NCI-H2107 (cell line): ENCODE measurements at regions not wholly inside any gene's neighbourhood (a gene's known extent, or its start where the extent isn't known, plus 50 kb on each side); places are given as distances from the start of the nearest gene placed in this dataset.
"Not testable (repeated sequence)": the region's sequence is repeated elsewhere in the genome, so short reads cannot be mapped to it uniquely, and the experiment has no call there.

Experiments
- DNase-seq: peaks from one replicate; lab custom pipeline; 2025; lab: John Stamatoyannopoulos, UW

DNA sequence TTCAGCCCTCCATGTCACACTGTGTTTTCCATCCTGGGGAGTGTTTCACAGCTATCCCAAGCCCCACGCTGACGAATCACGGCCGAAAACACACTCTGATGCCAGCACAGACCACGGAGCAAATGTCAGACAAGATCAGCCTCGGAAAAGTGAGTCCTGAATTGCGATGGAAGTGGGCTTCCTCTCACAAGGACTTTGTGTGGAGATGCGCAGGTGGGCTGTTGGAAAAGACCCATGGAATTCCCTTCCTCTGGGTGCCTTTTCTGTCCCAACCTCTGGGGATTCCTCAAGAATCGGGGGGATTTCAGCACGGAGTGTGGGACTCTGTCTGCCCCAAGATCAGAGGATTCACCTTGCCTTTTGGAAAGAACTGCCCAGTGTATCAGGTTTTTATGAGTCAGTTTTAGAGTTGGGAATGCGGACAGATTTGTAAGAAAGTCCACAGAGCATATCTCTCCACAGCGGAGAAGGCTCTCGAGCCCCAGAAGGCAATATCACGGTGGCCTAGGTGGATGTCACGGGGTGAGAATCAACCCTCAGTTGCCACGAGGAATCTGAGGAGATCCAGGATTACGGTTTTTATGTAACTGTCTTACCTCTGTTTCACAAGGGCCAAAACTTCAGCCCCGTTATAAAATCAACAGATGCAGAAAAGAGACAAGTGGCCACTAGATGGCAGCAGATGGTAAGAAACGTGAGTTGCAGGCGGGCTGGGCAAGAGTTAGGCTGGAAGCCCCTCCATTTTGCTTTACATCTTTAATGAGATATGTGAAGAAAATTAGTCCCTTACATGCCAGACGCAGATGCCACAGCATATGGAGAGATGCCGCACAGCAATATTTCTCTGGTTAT lies 201.9 kb downstream of the DAD1 start:
- DNase-seq: peak; percentile 88

DNA sequence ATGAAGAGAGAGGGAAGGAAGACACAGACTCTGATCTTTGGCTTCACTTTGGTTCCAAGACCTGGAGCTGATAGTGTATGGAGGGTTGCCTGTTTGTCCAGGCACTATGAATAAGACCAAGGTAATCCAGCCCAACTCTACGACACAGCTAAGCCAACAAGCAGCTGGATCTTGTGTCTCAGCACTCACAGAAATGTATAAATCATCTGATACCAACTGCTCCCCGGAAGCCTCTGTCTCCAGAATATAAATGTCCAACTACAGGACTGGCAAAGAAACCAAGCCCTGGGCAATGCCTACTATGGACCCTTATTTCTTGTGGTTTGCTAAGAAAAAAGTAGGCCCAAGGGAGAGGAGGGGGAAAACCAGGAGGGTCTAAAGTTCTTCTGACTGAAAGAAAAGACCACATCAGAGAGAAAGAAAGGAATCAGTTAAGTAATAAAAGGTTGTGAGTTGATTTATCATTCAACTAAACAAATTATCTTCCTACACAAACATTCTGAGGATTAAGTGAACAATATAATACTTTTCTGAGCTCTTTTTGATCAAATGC lies 204.0 kb downstream of the DAD1 start:
- DNase-seq: no peak

- DNase-seq: no peak
Observed at GRCh38 chr14:22384167-22384549, 204.9 kb downstream of the DAD1 start.

- no peak for DNase-seq
Observed at GRCh38 chr14:22383515-22384166, 205.4 kb downstream of the DAD1 start.

- no peak for DNase-seq
Observed at GRCh38 chr14:22382955-22383354, 206.1 kb downstream of the DAD1 start.

DNA sequence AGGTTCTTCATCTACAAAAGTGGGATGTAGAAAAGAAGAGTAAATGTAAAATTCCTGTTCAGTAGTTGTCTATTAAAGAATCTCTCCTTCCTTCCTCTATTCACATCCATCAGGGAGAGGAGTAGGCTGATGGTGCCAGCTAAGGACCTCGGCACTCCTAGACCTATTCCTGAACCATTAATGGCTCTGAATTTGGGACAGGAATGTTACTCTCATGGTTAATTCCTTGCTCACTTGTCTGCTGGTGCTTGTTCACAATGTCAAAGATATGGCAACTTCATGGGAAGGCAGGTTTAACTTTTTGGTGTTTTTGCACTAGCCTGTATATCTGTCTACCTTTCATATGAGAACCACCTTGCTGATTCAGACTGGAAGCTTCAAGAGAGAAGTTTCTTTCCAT lies 206.6 kb downstream of the DAD1 start:
- DNase-seq: no peak

DNA sequence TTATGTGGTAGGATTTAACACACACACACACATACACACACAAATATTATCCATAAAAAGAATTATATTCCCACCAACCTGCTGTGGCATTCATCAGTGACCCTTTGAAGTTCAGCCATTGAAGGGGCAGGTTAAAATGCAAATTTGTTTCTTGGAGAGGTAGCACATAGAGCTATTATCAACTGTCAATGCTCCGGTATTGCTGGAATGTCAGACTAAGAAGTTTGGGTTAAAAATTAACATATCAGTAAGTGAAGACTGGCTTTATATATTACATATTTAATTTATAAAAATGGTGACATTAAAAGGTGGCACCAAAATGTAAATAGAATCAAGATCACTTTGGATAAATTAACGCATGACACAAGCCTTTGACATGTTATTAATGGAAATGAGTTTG lies 207.3 kb downstream of the DAD1 start:
- no peak for DNase-seq

DNA sequence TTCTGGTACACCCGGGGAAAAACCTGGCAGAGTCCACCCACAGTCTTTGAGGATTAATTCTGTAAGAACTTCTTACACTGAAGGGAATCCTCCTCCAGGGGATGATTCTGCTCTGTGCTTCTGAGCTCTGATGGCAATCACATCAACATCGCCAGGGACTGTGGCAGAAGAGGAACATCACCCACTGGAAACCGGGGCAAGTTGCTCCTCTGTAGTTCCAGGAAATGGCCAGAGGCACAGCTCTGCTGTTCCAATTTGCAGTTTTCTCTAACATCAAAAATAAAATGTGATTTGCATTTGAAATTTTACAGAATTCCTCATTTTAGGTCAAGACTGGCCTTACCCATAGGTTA lies 207.6 kb downstream of the DAD1 start:
- no peak for DNase-seq

DNA sequence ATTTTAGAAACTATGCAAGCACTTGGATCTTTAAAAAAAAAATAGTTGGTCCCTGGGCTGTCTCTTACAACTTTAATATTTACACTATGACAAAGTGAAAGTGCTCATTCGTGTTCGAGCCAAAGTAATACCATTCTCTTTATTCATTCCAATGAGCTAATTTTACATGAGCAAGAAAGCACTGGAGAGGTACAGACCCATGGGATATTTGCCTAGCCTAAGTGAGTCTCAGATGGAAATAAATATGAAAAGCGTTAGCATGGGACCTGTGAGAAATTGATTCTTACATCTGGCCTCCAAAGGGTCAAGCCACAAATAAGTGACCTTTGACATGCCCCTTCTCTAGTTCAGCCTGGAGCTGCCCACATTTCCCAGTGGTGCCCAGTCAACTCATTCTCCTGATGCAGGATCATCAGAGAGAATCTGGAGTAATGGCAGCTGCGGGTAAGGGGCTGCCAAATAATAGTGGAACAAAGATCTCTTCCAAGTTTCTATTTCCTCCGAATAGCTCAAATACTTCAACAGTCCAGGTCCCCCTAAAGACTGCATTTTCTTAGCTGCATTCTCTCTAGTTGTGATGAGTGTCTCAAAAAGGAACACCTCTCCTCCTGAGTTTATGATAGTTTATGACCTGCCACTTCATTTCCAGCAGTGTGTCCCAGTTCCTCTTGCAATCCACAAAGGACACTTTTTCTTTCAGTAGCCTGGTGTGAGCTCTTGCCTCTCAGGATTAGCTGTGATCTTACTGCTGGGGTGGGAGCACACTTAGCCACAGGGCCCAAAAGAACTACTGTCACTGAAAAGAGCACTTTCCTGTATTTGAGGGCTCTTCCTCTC lies 208.2 kb downstream of the DAD1 start:
- DNase-seq: no peak

GRCh38 chr14:22379727-22380126 lies 209.3 kb downstream of the DAD1 start:
- no peak for DNase-seq

DNA sequence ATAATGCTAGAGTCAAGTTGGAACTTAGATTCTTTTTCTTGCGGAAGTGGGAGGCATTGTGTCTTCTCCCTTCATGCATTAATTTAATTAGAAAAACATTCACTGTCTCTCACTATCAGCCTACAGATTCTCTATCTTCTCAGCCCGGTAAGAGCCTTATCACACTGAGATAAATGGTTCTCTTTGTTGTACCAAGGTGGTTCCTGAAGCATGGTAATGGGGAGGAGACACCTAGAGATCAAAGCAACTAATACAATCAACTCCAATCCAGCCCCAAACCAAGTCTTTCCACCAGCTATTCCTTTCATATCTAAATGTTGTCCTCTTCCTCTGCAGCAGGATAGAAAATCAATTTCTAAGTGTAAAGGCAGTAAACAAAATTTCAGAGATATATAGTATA lies 210.8 kb downstream of the DAD1 start:
- no peak for DNase-seq

DNA sequence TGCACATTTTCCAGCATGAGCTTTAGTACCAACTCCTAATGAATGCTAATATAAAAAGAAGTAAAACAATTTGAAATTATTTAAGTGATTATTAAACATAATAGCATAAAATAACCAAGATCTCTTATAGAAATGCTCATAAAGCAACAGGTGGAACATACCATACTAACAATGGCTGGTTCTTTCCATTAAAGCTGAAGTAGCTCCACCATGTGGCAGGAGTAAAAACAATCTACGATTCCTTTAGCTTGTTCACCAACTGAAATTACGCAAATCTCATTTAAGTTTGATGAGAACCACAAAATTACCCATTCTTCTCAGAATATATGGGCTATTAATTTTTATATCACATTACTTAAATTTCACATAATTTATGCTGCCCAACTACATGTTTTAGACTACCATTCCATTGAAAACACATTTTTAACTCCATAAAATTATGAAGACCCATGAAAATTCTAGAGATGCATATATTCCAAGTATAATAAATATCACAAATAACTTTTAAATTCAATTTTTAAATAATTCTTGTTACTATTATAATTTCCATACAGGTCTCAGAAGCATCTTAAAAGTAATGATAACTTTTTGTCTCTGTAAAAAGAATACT lies 213.6 kb downstream of the DAD1 start:
- DNase-seq: peak; percentile 20

DNA sequence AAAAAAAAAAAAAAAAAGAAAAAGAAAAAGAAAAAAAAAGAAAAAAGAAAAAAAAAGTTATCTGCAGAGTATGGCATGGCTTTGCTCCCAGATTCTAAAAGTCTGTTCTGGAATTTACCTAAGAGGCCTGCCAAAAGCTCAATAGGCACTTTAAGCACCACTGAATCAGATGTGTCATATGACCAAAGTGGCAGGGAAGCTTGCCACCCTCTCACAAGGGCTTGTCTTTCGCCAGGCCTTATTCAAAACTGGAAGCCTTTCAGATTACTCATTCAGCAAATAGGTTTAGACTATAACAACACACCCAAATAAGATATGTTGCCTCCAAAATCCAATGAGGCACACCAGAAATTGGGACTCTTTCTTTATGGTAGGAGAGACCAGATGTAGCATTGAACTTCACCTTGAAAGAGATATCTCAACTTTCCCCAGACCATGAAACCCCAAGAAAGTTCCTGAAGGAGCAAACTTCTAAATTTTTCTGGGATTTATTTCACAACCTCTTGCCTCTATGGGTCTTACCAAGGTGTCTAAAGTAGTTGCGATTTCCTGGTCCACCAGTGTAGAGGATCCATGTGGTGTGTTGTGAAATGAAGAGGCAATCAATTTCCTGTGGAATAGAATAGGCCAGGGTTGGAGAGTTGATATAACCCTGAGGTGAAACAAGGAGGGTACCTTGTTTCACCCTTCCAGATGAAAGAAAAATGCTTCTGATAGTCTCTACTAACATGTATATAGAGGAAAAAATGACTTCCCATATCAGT lies 218.8 kb downstream of the DAD1 start:
- no peak for DNase-seq

- DNase-seq: no peak
Observed at GRCh38 chr14:22358726-22359125, 230.3 kb downstream of the DAD1 start.

DNA sequence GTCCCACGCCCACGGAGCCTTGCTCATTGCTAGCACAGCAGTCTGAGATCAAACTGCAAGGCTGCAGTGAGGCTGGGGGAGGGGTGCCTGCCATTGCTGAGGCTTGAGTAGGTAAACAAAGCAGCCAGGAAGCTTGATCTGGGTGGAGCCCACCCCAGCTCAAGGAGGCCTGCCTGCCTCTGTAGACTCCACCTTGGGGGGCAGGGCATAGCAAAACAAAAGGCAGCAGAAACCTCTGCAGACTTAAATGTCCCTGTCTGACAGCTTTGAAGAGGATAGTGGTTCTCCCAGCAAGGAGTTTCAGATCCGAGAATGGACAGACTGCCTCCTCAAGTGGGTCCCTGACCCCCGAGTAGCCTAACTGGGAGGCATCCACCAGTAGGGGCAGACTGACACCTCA lies 239.7 kb downstream of the DAD1 start:
- not testable (repeated sequence) for DNase-seq

- DNase-seq: no peak
Observed at GRCh38 chr14:22344673-22345072, 244.4 kb downstream of the DAD1 start.

- not testable (repeated sequence) for DNase-seq
Observed at GRCh38 chr14:22344209-22344608, 244.8 kb downstream of the DAD1 start.

DNA sequence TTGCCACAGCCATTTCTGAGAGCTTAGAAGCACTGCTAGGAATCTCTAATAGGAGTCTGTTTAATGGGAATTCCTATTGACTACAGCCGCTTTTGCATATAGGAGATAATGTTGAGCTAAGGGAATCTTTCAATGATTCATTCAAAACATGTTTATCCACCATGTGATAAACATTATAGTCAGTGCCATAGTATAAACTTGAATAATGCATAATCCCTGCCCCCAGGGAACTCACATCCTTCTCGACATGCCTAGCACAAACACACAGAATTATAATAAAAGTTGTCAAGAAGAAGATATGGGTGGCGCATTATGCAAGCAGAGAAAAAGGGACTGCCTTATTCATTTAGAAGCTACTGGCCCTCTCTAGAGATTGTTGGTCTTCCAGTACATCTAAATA lies 248.0 kb downstream of the DAD1 start:
- DNase-seq: no peak

GRCh38 chr14:22338917-22339715 lies 249.9 kb downstream of the DAD1 start:
- DNase-seq: no peak

DNA sequence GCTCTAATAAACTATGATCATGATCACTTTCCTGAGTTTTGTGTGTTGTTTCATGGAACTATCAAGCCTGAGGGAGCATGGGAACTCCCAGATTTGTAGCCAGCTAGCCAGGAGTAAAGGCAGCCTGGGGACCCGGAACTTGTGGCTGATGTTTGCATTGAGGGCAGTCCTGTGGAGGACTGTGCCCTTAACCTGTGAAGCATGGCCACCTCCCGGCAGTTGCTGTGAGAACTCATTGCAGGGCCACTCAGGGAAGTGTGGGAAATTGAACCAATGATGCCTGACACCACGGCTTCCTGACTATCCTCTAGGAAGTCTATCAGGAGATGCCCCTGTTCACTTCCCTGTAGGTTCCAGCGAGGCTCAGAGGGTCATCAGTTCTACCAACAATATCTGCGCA lies 250.6 kb downstream of the DAD1 start:
- DNase-seq: no peak

- no peak for DNase-seq
Observed at GRCh38 chr14:22337938-22338337, 251.1 kb downstream of the DAD1 start.
